Colonic mucosa (tissue), 4 donors: ENCODE measurements at regions not wholly inside any gene's neighbourhood (a gene's known extent, or its start where the extent isn't known, plus 50 kb on each side); places are given as distances from the start of the nearest gene placed in this dataset.

Experiments
- DNase-seq: peaks from one replicate; pipeline ENCODE4 v3.0.0-alpha.2; 2020
- H3K27ac ChIP-seq: fragments of 200-600 bp; one replicate; pipeline ENCODE4 v1.8.0; 2021
- H3K27me3 ChIP-seq: fragments of 200-600 bp; one replicate; pipeline ENCODE4 v1.8.0; 2021
- H3K36me3 ChIP-seq: fragments of 200-600 bp; one replicate; pipeline ENCODE4 v1.8.0; 2021
- H3K4me1 ChIP-seq: fragments of 200-600 bp; one replicate; pipeline ENCODE4 v1.8.0; 2021; ENCODE audit warnings: mild to moderate bottlenecking
- H3K4me3 ChIP-seq: fragments of 200-600 bp; one replicate; pipeline ENCODE4 v1.8.0; 2021
- H3K9ac ChIP-seq, 2 donors: one replicate each; pipeline ENCODE4 v1.7.0; 2013; ENCODE audit warnings: control low read depth in 2 of 2, low read depth in 2 of 2, low read length in 2 of 2
- H3K9me3 ChIP-seq: fragments of 200-600 bp; one replicate; pipeline ENCODE4 v1.8.0; 2021
- intact Hi-C: fragments of 100-400 bp; cut with DNase I; formaldehyde crosslinking; loops from one replicate; pipeline ENCODE4 v1.14.1; 2022
- TF ChIP-seq, protein P1 (sequence below): fragments of 200-600 bp; IDR thresholded peaks from one replicate; pipeline ENCODE4 v1.8.0; 2022; ENCODE audit warnings: antibody characterized with exemption, mild to moderate bottlenecking
- donor health status: healthy.
- donor health status: DM: no; HTN: no; CAD: no.
- donor health status: DM: no; HTN: no; CAD: no.

DNA sequence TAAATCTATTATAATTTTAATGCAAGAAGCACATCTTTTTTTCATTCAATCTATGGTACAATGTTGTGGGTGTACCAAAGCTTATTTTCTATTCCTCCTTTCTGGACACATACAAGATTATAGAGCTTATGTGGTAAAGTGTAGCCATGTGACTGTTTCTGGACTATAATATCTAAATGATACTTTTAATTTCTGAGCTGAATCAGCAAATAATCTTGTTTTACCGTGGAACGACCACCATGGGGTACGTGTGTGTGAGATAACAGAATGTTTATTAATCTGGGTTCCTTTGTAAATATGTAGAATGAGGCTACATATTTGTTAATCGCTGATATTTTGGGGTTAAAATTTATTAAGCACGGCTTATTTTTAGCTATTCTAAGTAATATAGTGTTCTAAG lies 111.5 kb upstream of the EYS start:
- TF ChIP-seq, protein P1, sequence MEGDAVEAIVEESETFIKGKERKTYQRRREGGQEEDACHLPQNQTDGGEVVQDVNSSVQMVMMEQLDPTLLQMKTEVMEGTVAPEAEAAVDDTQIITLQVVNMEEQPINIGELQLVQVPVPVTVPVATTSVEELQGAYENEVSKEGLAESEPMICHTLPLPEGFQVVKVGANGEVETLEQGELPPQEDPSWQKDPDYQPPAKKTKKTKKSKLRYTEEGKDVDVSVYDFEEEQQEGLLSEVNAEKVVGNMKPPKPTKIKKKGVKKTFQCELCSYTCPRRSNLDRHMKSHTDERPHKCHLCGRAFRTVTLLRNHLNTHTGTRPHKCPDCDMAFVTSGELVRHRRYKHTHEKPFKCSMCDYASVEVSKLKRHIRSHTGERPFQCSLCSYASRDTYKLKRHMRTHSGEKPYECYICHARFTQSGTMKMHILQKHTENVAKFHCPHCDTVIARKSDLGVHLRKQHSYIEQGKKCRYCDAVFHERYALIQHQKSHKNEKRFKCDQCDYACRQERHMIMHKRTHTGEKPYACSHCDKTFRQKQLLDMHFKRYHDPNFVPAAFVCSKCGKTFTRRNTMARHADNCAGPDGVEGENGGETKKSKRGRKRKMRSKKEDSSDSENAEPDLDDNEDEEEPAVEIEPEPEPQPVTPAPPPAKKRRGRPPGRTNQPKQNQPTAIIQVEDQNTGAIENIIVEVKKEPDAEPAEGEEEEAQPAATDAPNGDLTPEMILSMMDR: no peak
- no peak overlapping the region for H3K27ac ChIP-seq
- H3K36me3 ChIP-seq: no peaks in the 10 kb centered on the region
- no peaks in the 10 kb centered on the region for H3K9me3 ChIP-seq
- no peak overlapping the region for H3K4me3 ChIP-seq
- no peak overlapping the region for H3K9ac ChIP-seq
- H3K27me3 ChIP-seq: no peaks in the 10 kb centered on the region
- no peaks in the 10 kb centered on the region for H3K4me1 ChIP-seq
- intact Hi-C loops: no loop called here
- DNase-seq: no peak

DNA sequence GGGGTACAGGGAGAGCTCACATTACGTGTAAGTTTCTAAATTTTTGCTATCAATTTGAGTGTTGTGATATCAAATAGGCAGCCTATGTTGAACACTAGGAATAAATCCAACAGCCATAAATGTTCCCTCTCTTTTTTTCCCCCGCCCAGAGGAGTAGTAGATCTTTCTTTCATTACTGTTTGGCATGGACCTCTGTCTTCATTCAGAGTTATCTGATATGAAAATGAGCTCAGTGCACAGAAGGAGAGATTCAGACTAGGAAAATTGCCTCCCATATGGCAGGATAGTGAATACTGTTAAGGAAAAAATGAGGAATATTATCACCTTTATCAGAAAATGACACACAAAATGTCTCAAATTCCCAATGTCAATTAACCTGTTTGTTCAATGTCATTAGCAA lies 110.0 kb upstream of the EYS start:
- Histone ChIP-seq H3K27me3 (no peaks in the 10 kb centered on the region), H3K36me3 (no peaks in the 10 kb centered on the region), H3K4me1 (no peaks in the 10 kb centered on the region), H3K9me3 (no peaks in the 10 kb centered on the region), H3K27ac (no peak overlapping the region), H3K9ac (no peak overlapping the region), H3K4me3 (no peak overlapping the region)
- DNase-seq: no peak
- intact Hi-C loops: no loop called here
- TF ChIP-seq, protein P1: no peak

- Histone ChIP-seq H3K9me3 (no peaks in the 10 kb centered on the region), H3K4me1 (no peaks in the 10 kb centered on the region), H3K36me3 (no peaks in the 10 kb centered on the region), H3K27ac (no peak overlapping the region), H3K9ac (no peak overlapping the region), H3K4me3 (no peak overlapping the region), H3K27me3 (no peaks in the 10 kb centered on the region)
- no peak for DNase-seq
- TF ChIP-seq, protein P1: no peak
- intact Hi-C loops: no loop called here
Observed at GRCh38 chr6:65814071-65814470, 107.0 kb upstream of the EYS start.

- intact Hi-C loops: no loop called here
- Histone ChIP-seq H3K27me3 (no peaks in the 10 kb centered on the region), H3K4me3 (no peak overlapping the region), H3K27ac (no peak overlapping the region), H3K9ac (no peak overlapping the region), H3K4me1 (no peaks in the 10 kb centered on the region), H3K9me3 (no peaks in the 10 kb centered on the region), H3K36me3 (no peaks in the 10 kb centered on the region)
- TF ChIP-seq, protein P1: no peak
- DNase-seq: no peak
Observed at GRCh38 chr6:65803186-65803585, 96.2 kb upstream of the EYS start.

DNA sequence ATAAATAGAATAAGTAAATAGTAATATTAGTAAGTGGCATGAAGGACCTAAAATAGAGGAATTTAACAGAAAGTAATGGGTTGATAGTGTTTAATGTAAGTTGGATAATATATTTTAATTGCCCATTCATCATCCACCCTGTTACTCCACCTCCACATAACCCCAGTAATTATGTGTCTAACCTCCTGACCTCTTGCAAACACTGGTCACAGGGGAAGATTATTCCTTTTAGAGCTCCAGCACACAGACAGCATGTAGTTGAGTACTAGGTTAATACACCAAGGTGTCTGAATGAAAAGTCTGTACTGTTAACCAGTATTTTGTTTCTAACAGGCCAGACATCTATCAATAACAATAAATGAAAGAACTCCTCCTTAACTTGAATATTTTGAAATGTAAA lies 92.4 kb upstream of the EYS start:
- no peaks in the 10 kb centered on the region for H3K9me3 ChIP-seq
- TF ChIP-seq, protein P1: no peak
- intact Hi-C loops: no loop called here

More for the DNA sequence above, 92.4 kb upstream of the EYS start:
- no peak overlapping the region for H3K4me3 ChIP-seq
- no peaks in the 10 kb centered on the region for H3K4me1 ChIP-seq
- no peak overlapping the region for H3K27ac ChIP-seq
- no peaks in the 10 kb centered on the region for H3K27me3 ChIP-seq
- no peak for DNase-seq
- H3K9ac ChIP-seq: no peak overlapping the region
- H3K36me3 ChIP-seq: no peaks in the 10 kb centered on the region
